ENCODE measurements at regions not wholly inside any gene's neighbourhood (a gene's known extent, or its start where the extent isn't known, plus 50 kb on each side); places are given as distances from the start of the nearest gene placed in this dataset.
A peak's percentile ranks its signal among the peaks of the same experiment; 100 is the strongest.

GRCh38 chr16:86050111-86050510 lies 151.1 kb downstream of the IRF8 start:
- H3K4me1 Mint-ChIP-seq: peaks cover 21% of the 10 kb centered on the region
- Histone ChIP-seq H3K9ac (ENCODE audit: extremely low read depth, low read length, poor library complexity, severe bottlenecking) (no peak overlapping the region), H3K36me3 (ENCODE audit: control insufficient read depth, insufficient read depth, low read length) (no peaks in the 10 kb centered on the region), H3K4me3 (ENCODE audit: low read length) (no peak overlapping the region), H3K9me3 (ENCODE audit: control insufficient read depth, low read length) (no peaks in the 10 kb centered on the region), H3K27ac (ENCODE audit: low read depth, low read length) (no peak overlapping the region), H3K4me1 (ENCODE audit: control insufficient read depth, insufficient read depth, low read length) (peaks cover 10% of the 10 kb centered on the region), H3K27me3 (ENCODE audit: control insufficient read depth, insufficient read depth, low read length, poor library complexity, severe bottlenecking) (no peaks in the 10 kb centered on the region)
- DNase-seq: no peak
- H3K4me3 Mint-ChIP-seq: no peak overlapping the region
- no peak overlapping the region for H3K27ac Mint-ChIP-seq
- no peak for TF ChIP-seq CTCF (conservative IDR thresholded peaks at IDR 0.05)
- WGBS, 2 experiments (ENCODE audit: insufficient coverage in 1 of 2, insufficient read length in 1 of 2): 89 to 90% methylated on average over 8 of the region's 8 CpGs
- no peaks in the 10 kb centered on the region for H3K27me3 Mint-ChIP-seq (ENCODE audit: insufficient read depth)
- H3K36me3 Mint-ChIP-seq (ENCODE audit: low read depth): no peaks in the 10 kb centered on the region
- no peaks in the 10 kb centered on the region for H3K9me3 Mint-ChIP-seq

GRCh38 chr16:86050591-86051367 lies 151.8 kb downstream of the IRF8 start:
- no peak overlapping the region for H3K4me3 ChIP-seq (ENCODE audit: low read length)
- no peak overlapping the region for H3K9ac ChIP-seq (ENCODE audit: extremely low read depth, low read length, poor library complexity, severe bottlenecking)
- TF ChIP-seq CTCF (conservative IDR thresholded peaks at IDR 0.05): no peak
- no peaks in the 10 kb centered on the region for H3K27me3 Mint-ChIP-seq (ENCODE audit: insufficient read depth)
- no peak overlapping the region for H3K4me3 Mint-ChIP-seq
- H3K27ac ChIP-seq (ENCODE audit: low read depth, low read length): peak overlapping the region; percentile 49
- H3K4me1 ChIP-seq (ENCODE audit: control insufficient read depth, insufficient read depth, low read length): peaks cover 10% of the 10 kb centered on the region
- H3K27me3 ChIP-seq (ENCODE audit: control insufficient read depth, insufficient read depth, low read length, poor library complexity, severe bottlenecking): no peaks in the 10 kb centered on the region
- H3K36me3 Mint-ChIP-seq (ENCODE audit: low read depth): no peaks in the 10 kb centered on the region
- 89 to 97% methylated on average over 14 to 18 of the region's 18 CpGs for WGBS, 2 experiments (ENCODE audit: insufficient coverage in 1 of 2, insufficient read length in 1 of 2)
- H3K27ac Mint-ChIP-seq: no peak overlapping the region
- no peaks in the 10 kb centered on the region for H3K36me3 ChIP-seq (ENCODE audit: control insufficient read depth, insufficient read depth, low read length)
- H3K4me1 Mint-ChIP-seq: peaks cover 18% of the 10 kb centered on the region
- no peaks in the 10 kb centered on the region for H3K9me3 Mint-ChIP-seq
- DNase-seq: peak; percentile 37
- H3K9me3 ChIP-seq (ENCODE audit: control insufficient read depth, low read length): no peaks in the 10 kb centered on the region

GRCh38 chr16:86051368-86052114 lies 152.6 kb downstream of the IRF8 start:
- Histone ChIP-seq H3K4me1 (ENCODE audit: control insufficient read depth, insufficient read depth, low read length) (peaks cover 3% of the 10 kb centered on the region), H3K36me3 (ENCODE audit: control insufficient read depth, insufficient read depth, low read length) (no peaks in the 10 kb centered on the region), H3K27me3 (ENCODE audit: control insufficient read depth, insufficient read depth, low read length, poor library complexity, severe bottlenecking) (no peaks in the 10 kb centered on the region), H3K27ac (ENCODE audit: low read depth, low read length) (peak overlapping the region; percentile 49), H3K4me3 (ENCODE audit: low read length) (no peak overlapping the region), H3K9me3 (ENCODE audit: control insufficient read depth, low read length) (no peaks in the 10 kb centered on the region), H3K9ac (ENCODE audit: extremely low read depth, low read length, poor library complexity, severe bottlenecking) (no peak overlapping the region)
- DNase-seq: no peak
- TF ChIP-seq CTCF (conservative IDR thresholded peaks at IDR 0.05): no peak
- 79 to 92% methylated on average over 9 to 19 of the region's 20 CpGs for WGBS, 2 experiments (ENCODE audit: insufficient coverage in 1 of 2, insufficient read length in 1 of 2)
- no peaks in the 10 kb centered on the region for H3K27me3 Mint-ChIP-seq (ENCODE audit: insufficient read depth)
- no peak overlapping the region for H3K4me3 Mint-ChIP-seq
- no peaks in the 10 kb centered on the region for H3K9me3 Mint-ChIP-seq
- H3K36me3 Mint-ChIP-seq (ENCODE audit: low read depth): no peaks in the 10 kb centered on the region
- no peak overlapping the region for H3K27ac Mint-ChIP-seq
- H3K4me1 Mint-ChIP-seq: peaks cover 11% of the 10 kb centered on the region

All from endodermal cell (in vitro differentiated cells).